Inflammatory macrophage (primary cell): ENCODE measurements at regions not wholly inside any gene's neighbourhood (a gene's known extent, or its start where the extent isn't known, plus 50 kb on each side); places are given as distances from the start of the nearest gene placed in this dataset.
"Not testable (repeated sequence)": the region's sequence is repeated elsewhere in the genome, so short reads cannot be mapped to it uniquely, and the experiment has no call there.

Source experiments
- DNase-seq, 2 donors: peaks; one replicate each; pipeline ENCODE4 v3.0.0-alpha.2; 2020 to 2022

- no peak for DNase-seq
Measured at GRCh38 chr20:4635781-4636180, 50.5 kb upstream of the PRNP start.

GRCh38 chr20:4635342-4635741 is 50.9 kb upstream of the PRNP start:
- DNase-seq, result no peak

- peak; percentile 53 to 76 for DNase-seq
Measured at GRCh38 chr20:4633780-4634179, 52.5 kb upstream of the PRNP start.

- no peak for DNase-seq
Measured at GRCh38 chr20:4633379-4633778, 52.9 kb upstream of the PRNP start.

GRCh38 chr20:4632876-4633275 is 53.4 kb upstream of the PRNP start:
- peak; percentile 56 to 70 for DNase-seq

- no peak for DNase-seq
Measured at GRCh38 chr20:4626228-4626627, 60.0 kb upstream of the PRNP start.

GRCh38 chr20:4625687-4626086 is 60.6 kb upstream of the PRNP start:
- DNase-seq, result no peak

- not testable (repeated sequence) for DNase-seq
Measured at GRCh38 chr20:4624675-4625336, 61.5 kb upstream of the PRNP start.

- DNase-seq, result not testable (repeated sequence)
Measured at GRCh38 chr20:4619144-4619543, 67.1 kb upstream of the PRNP start.

- no peak for DNase-seq
Measured at GRCh38 chr20:4617484-4617883, 68.8 kb upstream of the PRNP start.

GRCh38 chr20:4617019-4617418 is 69.2 kb upstream of the PRNP start:
- no peak for DNase-seq

GRCh38 chr20:4613718-4614620 is 72.3 kb upstream of the PRNP start:
- peak; percentile 72 to 73 for DNase-seq

GRCh38 chr20:4613184-4613583 is 73.1 kb upstream of the PRNP start:
- no peak for DNase-seq

- DNase-seq, result no peak
Measured at GRCh38 chr20:4610871-4611270, 75.4 kb upstream of the PRNP start.

- DNase-seq, result no peak
Measured at GRCh38 chr20:4609511-4609910, 76.7 kb upstream of the PRNP start.

- DNase-seq, result no peak
Measured at GRCh38 chr20:4608861-4609260, 77.4 kb upstream of the PRNP start.

GRCh38 chr20:4607287-4607713 is 79.0 kb upstream of the PRNP start:
- DNase-seq, result peak; percentile 76 to 79

- no peak for DNase-seq
Measured at GRCh38 chr20:4606051-4606450, 80.2 kb upstream of the PRNP start.

- no peak for DNase-seq
Measured at GRCh38 chr20:4605166-4605565, 81.1 kb upstream of the PRNP start.

GRCh38 chr20:4604580-4604979 is 81.7 kb upstream of the PRNP start:
- DNase-seq, result no peak

- DNase-seq, result no peak
Measured at GRCh38 chr20:4603724-4604123, 82.5 kb upstream of the PRNP start.

- no peak for DNase-seq
Measured at GRCh38 chr20:4602297-4602631, 84.0 kb upstream of the PRNP start.

- no peak for DNase-seq
Measured at GRCh38 chr20:4601630-4602296, 84.5 kb upstream of the PRNP start.
